Transverse colon (tissue), 4 donors: ENCODE measurements at regions not wholly inside any gene's neighbourhood (a gene's known extent, or its start where the extent isn't known, plus 50 kb on each side); places are given as distances from the start of the nearest gene placed in this dataset.

Experiments
- DNase-seq: peaks from one replicate; pipeline ENCODE4 v3.0.0-alpha.2; 2019
- H3K27ac ChIP-seq, 4 donors: fragments of 200-600 bp; sonication (generic); 2 replicates each; pipeline ENCODE4 v1.5.1; 2016 to 2018; ENCODE audit warnings: inconsistent platforms in 4 of 4
- H3K27me3 ChIP-seq: fragments of 200-600 bp; sonication (generic); 2 replicates; pipeline ENCODE4 v1.5.1; 2017; ENCODE audit warnings: inconsistent platforms
- H3K36me3 ChIP-seq, 4 donors: fragments of 200-600 bp; sonication (generic); 2 replicates each; pipeline ENCODE4 v1.5.1; 2017 to 2019; ENCODE audit warnings: inconsistent platforms in 4 of 4
- H3K4me1 ChIP-seq, 4 donors: fragments of 200-600 bp; sonication (generic); 2 replicates each; pipeline ENCODE4 v1.5.1; 2017 to 2020; ENCODE audit warnings: inconsistent platforms in 4 of 4
- H3K4me3 ChIP-seq, 4 donors: fragments of 200-600 bp; sonication (generic); 1 replicate in 1 of 4; 2 replicates in 3 of 4; pipeline versions ENCODE4 v1.5.1 to v1.6.1; 2017 to 2019; ENCODE audit warnings: inconsistent platforms in 4 of 4
- H3K9me3 ChIP-seq, 2 donors: fragments of 200-600 bp; sonication (generic); 2 replicates each; pipeline ENCODE4 v1.5.1; 2017 to 2019; ENCODE audit warnings: inconsistent platforms in 2 of 2
- CTCF ChIP-seq, 5 experiments: fragments of 200-600 bp in 3 of 5; fragments of 450-650 bp in 2 of 5; sonication (generic) in 3 of 5; IDR thresholded peaks; 1 replicate in 2 of 5; 2 replicates in 3 of 5; pipeline ENCODE4 v1.5.1; 2016 to 2017; ENCODE audit warnings: antibody characterized with exemption in 5 of 5, inconsistent platforms in 3 of 5, mild to moderate bottlenecking in 2 of 5, moderate library complexity in 1 of 5
- EP300 ChIP-seq: sonication (generic); formaldehyde crosslinking; IDR thresholded peaks from one replicate; pipeline ENCODE4 v1.6.1; 2017; ENCODE audit warnings: antibody characterized with exemption, low read depth
- POLR2A ChIP-seq: fragments of 450-650 bp; IDR thresholded peaks from one replicate; pipeline ENCODE4 v1.6.1; 2016; ENCODE audit warnings: antibody characterized with exemption, mild to moderate bottlenecking, moderate library complexity
- POLR2AphosphoS5 ChIP-seq, 3 donors: sonication (generic); formaldehyde crosslinking; IDR thresholded peaks; one replicate each; pipeline ENCODE4 v1.6.1; 2016; ENCODE audit warnings: antibody characterized with exemption in 3 of 3
- WGBS, 2 donors: methylation state at CpG; one replicate each; pipeline ENCODE4 v1.1.5; 2018; ENCODE audit warnings: low coverage in 1 of 2; 5-methylcytosine and 5-hydroxymethylcytosine counted together
- in situ Hi-C, 4 donors: fragments of 200-750 bp; cut with MboI; loops; one replicate each; pipeline versions ENCODE4 v1.15.0 to v1.15.1; 2017; ENCODE audit warnings: low sequenced_read_pairs in 3 of 4, low pct_ligation_motif_present in 1 of 4, low pct_unique_long_range_greater_than_20kb in 1 of 4
- intact Hi-C: fragments of 100-400 bp; cut with DNase I; formaldehyde crosslinking; loops from one replicate; pipeline ENCODE4 v1.15.1; 2023; ENCODE audit warnings: low total_unique reads

DNA sequence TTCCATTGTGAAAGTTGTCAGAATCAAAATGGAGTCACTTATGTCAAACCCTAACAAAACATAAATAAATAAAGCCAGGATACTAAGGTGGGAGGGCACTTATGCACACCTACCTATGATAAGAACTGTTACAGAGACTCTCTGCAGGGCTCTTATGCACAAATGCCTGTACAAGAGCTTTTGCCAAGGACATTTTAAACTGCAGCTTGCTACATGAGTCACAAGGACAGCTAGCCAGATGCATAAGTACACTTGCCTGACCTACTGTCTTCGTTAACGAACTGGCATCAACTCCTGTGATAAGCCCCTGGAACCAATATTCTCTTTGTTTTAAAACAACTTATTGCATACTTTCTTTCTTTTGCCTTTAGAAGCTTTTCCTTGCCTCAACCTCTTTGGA, 152.9 kb upstream of the SPEF2 start:
- H3K9me3 ChIP-seq, result no peaks in the 10 kb centered on the region
- H3K4me1 ChIP-seq, result no peaks in the 10 kb centered on the region
- H3K36me3 ChIP-seq, result no peaks in the 10 kb centered on the region
- H3K4me3 ChIP-seq, result no peak overlapping the region
- in situ Hi-C loops, result no loop called here
- no peak overlapping the region for H3K27ac ChIP-seq
- DNase-seq, result no peak
- TF ChIP-seq CTCF (IDR thresholded peaks at IDR 0.05) (no peak), EP300 (no peak), POLR2A (no peak), POLR2AphosphoS5 (IDR thresholded peaks at IDR 0.05) (no peak)
- H3K27me3 ChIP-seq, result no peaks in the 10 kb centered on the region
- intact Hi-C loops, result no loop called here
- WGBS, 2 donors, result 89 to 100% methylated on average over 2 of the region's 2 CpGs

DNA sequence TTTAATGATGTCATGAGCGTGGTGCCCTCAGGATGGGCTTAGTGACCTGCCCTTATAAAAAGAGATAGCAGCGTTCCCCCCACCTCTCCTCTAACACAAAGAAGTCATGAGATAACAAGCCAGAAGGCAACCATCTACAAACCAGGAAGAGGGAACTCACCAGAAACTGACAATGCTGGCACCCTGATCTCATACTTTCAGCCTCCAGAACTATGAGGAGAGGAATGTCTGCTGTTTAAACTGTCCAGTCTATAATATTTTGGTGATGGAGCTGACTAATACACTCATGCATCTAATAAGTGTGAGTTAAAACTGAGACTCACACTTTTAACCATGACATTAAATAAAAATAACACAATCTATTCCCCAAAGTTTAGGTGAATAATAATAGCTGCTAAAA, 156.1 kb upstream of the SPEF2 start:
- Histone ChIP-seq H3K9me3 (no peaks in the 10 kb centered on the region), H3K4me1 (no peaks in the 10 kb centered on the region), H3K27ac (no peak overlapping the region), H3K4me3 (no peak overlapping the region), H3K27me3 (no peaks in the 10 kb centered on the region), H3K36me3 (no peaks in the 10 kb centered on the region)
- TF ChIP-seq POLR2A (no peak), CTCF (IDR thresholded peaks at IDR 0.05) (no peak), POLR2AphosphoS5 (IDR thresholded peaks at IDR 0.05) (no peak), EP300 (no peak)
- WGBS, 2 donors, result 79 to 86% methylated on average over 2 of the region's 2 CpGs
- in situ Hi-C loops (no loop called here), intact Hi-C loops (no loop called here)
- no peak for DNase-seq

- 13% methylated on average over 1 of the region's 1 CpG; no CpG with 5 or more reads in 1 of the 2 donors for WGBS, 2 donors
- TF ChIP-seq POLR2AphosphoS5 (IDR thresholded peaks at IDR 0.05), result no peak
- no peak for TF ChIP-seq POLR2A
- TF ChIP-seq CTCF (IDR thresholded peaks at IDR 0.05), result no peak
- no peak for TF ChIP-seq EP300
- DNase-seq, result peak; percentile 23
- Histone ChIP-seq H3K4me1 (no peaks in the 10 kb centered on the region), H3K27ac (no peak overlapping the region), H3K4me3 (no peak overlapping the region), H3K9me3 (no peaks in the 10 kb centered on the region), H3K36me3 (no peaks in the 10 kb centered on the region), H3K27me3 (no peaks in the 10 kb centered on the region)
- in situ Hi-C loops (no loop called here), intact Hi-C loops (no loop called here)
Measured at GRCh38 chr5:35458824-35459207, 158.8 kb upstream of the SPEF2 start.

DNA sequence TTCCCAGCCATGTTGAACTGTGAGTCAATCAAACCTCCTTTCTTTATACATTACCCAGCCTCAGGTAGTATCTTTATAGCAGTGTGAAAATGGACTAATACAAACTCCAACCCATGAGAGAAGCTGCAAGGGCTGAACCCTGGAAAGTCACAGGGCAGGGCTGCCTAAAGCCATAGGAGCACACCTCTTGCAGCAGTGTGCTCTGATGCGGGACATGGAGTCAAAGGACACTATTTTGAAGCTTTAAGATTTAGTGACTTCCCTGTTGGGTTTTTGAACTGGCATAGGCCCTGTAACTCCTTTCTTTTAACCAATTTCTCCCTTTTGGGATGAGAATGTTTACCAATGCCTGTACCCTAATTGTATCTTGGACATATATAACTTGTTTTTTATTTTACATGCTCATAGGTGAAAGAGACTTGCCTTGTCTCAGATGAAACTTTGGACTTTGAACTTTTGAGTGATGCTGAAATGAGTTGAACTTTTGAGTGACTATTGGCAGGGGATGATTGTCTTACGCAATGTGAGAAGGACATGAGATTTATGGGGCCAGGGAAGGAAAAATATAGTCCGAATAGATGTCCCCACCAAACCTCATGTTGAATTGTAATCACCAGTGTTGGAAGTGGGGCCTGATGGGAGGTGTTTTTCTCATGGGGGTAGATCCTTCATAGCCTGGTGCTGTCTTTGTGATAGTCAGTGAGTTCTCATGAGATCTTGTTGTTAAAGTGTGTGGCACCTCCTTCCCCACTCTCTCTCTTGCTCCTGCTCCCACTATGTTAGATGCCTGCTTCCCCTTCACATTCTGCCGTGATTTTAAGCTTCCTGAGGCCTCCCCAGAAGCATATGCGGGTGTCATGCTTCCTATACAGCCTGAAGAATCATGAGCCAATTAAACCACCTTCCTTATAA, 159.5 kb upstream of the SPEF2 start:
- in situ Hi-C loops, result no loop called here
- no peaks in the 10 kb centered on the region for H3K9me3 ChIP-seq
- H3K4me1 ChIP-seq, result no peaks in the 10 kb centered on the region
- intact Hi-C loops, result no loop called here
- H3K27ac ChIP-seq, result no peak overlapping the region
- H3K27me3 ChIP-seq, result no peaks in the 10 kb centered on the region
- no peaks in the 10 kb centered on the region for H3K36me3 ChIP-seq
- no peak for DNase-seq
- no peak overlapping the region for H3K4me3 ChIP-seq
- WGBS, 2 donors, result 75 to 83% methylated on average over 2 to 5 of the region's 5 CpGs
- TF ChIP-seq CTCF (IDR thresholded peaks at IDR 0.05) (no peak), EP300 (no peak), POLR2AphosphoS5 (IDR thresholded peaks at IDR 0.05) (no peak), POLR2A (no peak)
